AG10803 (cell line): ENCODE measurements at regions not wholly inside any gene's neighbourhood (a gene's known extent, or its start where the extent isn't known, plus 50 kb on each side); places are given as distances from the start of the nearest gene placed in this dataset.

Source experiments
- DNase-seq: peaks from one replicate; pipeline ENCODE4 v3.0.0; 2010; ENCODE audit warnings: low read depth
- H3K4me3 ChIP-seq: 2 replicates; pipeline ENCODE4 v1.5.1; 2011; ENCODE audit warnings: mild to moderate bottlenecking, low read length, control low read depth
- TF ChIP-seq, protein P1 (sequence below): conservative IDR thresholded peaks from 2 replicates; pipeline ENCODE4 v1.5.1; 2011; ENCODE audit warnings: mild to moderate bottlenecking, low read length, control low read depth, inconsistent platforms

DNA sequence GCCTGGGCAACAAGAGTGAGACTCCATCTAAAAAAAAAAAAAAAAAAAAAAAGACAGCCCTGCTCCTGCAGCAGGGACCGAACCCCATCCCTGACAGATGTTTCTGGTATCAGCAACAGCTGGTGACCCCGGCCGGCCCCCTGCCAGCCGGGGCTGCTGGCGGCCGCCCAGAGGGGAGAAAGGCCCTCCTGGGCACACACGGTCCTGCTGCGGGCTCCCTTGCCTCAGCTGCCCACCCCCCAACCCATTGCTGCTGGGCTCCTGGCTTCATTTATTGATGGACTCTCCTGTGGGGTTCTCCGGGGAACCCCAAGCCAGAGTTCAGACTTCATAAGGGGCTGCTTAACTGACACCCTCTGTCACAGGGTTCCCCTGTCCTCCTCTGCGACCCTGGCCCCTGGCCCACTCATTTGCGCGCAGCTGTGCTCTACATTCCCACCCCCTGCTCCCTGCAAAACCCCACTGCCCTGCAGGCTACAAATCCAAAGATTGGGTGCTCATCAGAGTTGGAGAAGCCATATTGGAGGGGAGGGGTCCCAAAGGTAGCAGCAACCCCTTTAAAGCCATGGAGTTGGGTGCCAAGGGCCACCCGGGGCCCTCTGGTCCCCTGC, 103.6 kb upstream of the RTL1 start:
- TF ChIP-seq, protein P1, sequence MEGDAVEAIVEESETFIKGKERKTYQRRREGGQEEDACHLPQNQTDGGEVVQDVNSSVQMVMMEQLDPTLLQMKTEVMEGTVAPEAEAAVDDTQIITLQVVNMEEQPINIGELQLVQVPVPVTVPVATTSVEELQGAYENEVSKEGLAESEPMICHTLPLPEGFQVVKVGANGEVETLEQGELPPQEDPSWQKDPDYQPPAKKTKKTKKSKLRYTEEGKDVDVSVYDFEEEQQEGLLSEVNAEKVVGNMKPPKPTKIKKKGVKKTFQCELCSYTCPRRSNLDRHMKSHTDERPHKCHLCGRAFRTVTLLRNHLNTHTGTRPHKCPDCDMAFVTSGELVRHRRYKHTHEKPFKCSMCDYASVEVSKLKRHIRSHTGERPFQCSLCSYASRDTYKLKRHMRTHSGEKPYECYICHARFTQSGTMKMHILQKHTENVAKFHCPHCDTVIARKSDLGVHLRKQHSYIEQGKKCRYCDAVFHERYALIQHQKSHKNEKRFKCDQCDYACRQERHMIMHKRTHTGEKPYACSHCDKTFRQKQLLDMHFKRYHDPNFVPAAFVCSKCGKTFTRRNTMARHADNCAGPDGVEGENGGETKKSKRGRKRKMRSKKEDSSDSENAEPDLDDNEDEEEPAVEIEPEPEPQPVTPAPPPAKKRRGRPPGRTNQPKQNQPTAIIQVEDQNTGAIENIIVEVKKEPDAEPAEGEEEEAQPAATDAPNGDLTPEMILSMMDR = no peak
- H3K4me3 ChIP-seq = no peak overlapping the region
- DNase-seq = no peak

DNA sequence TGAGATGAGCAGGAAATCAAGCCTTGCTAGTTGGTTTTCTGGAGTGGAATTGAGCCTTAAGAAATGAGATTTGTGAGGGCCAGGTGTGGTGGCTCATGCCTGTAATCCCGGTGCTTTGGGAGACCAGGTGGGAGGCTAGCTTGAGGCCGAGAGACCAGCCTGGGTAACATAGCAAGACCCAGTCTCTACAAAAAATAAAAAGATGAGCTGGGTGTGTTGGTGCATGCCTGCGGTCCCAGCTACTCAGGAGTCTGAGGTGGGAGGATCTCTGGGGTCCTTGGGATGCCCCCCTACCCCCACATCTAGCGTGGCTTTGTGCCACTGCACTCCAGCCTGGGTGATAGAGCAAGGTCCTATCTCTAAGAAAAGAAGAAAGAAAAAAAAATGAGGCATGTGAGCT, 104.2 kb upstream of the RTL1 start:
- TF ChIP-seq, protein P1 = no peak
- no peak for DNase-seq
- no peak overlapping the region for H3K4me3 ChIP-seq

GRCh38 chr14:101008196-101008595, 104.7 kb upstream of the RTL1 start:
- TF ChIP-seq, protein P1 = no peak
- H3K4me3 ChIP-seq = no peak overlapping the region
- no peak for DNase-seq

- H3K4me3 ChIP-seq = no peak overlapping the region
- DNase-seq = peak; percentile 92
- TF ChIP-seq, protein P1 = no peak
Measured at GRCh38 chr14:101008631-101009336, 105.3 kb upstream of the RTL1 start.

DNA sequence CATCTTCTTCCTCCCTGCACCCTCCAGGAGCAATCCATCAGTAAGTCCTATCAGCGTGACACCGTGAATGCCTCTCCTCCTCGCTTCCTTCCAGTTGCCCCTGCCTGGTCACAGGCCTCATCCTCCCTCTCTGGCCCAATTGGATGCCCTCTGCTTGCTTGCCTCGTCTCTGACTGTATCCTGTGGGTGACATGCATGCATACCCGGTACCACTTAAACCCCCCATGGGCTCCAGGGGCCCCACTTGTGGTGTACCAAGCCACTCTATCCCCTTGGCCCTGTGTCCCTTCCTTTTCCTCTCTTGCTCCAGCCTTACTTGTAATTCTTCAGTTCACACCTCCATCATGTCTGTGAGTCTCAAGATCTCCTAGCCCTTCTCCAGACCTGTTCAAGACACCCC, 106.0 kb upstream of the RTL1 start:
- H3K4me3 ChIP-seq = no peak overlapping the region
- TF ChIP-seq, protein P1 = no peak
- DNase-seq = no peak

DNA sequence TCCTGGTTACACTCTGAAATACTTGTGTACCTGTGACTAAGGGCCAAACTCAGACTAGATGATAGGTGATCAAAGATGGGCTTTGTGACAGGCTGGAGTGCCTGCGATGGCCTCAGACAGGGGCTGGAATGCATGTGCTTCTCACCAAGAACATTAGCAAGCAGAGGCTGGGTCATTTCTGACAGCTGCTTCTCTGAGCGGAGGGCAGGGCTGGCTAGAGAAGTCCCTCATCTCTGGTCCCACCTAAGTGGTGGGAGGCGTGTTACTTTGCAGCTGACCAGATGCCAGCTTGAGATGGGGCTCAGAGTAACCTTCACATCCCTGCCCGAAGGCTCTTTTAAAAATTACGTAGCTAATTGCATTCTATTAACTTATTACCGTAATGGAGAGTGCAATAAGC, 106.8 kb upstream of the RTL1 start:
- DNase-seq = no peak
- TF ChIP-seq, protein P1 = no peak
- H3K4me3 ChIP-seq = no peak overlapping the region

- DNase-seq = no peak
- TF ChIP-seq, protein P1 = no peak
- no peak overlapping the region for H3K4me3 ChIP-seq
Measured at GRCh38 chr14:101010835-101011234, 107.3 kb upstream of the RTL1 start.
